ENCODE measurements at regions not wholly inside any gene's neighbourhood (a gene's known extent, or its start where the extent isn't known, plus 50 kb on each side); places are given as distances from the start of the nearest gene placed in this dataset.

DNA sequence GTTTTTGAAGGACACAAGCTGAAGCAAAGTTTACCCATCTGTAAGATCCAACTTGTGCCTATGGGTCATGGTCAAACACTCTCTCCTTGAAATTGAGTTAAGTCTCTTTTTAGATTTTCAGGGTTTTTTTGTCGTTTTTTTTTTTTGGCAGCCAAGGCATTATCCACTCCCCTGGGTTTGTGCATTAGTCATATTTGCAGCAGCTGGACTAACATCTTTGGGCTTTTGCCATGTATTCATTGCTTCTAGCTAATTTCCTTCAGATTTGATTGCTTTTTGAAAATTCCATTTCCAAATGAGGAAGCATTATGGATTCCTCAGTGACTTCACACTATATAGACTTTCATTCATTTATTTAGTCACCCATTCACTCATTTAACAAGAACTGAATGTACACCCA is 80.3 kb upstream of the SRRM4 start:
- DNase-seq (ENCODE audit: low read depth): no peak
- TF ChIP-seq CTCF (IDR thresholded peaks at IDR 0.05; ENCODE audit: control insufficient read depth, extremely low read depth, insufficient read depth): no peak
- H3K4me3 ChIP-seq (ENCODE audit: low read depth, low read length): no peak overlapping the region

DNA sequence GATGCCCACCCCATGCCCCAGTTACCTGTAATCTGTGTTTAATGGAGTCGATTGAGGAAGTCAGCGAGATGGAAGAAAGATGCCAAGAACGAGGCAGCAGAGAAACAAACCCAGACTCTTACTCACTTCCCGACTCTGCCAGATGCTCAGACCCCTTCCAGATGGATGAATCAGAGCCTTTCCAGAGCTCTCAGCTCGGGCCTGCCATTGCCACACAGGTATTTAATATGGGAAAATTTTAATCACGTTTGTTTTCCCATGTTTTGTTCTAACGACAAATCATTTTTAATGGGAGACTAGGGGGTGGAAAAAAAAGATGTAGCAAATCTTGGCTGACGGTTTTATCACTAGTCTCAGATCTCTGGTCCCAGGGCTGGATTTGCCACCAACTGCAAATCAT is 72.5 kb upstream of the SRRM4 start:
- no peak overlapping the region for H3K4me3 ChIP-seq (ENCODE audit: low read depth, low read length)
- no peak for TF ChIP-seq CTCF (IDR thresholded peaks at IDR 0.05; ENCODE audit: control insufficient read depth, extremely low read depth, insufficient read depth)

GRCh38 chr12:118912697-118913270 is 68.6 kb upstream of the SRRM4 start:
- TF ChIP-seq CTCF (IDR thresholded peaks at IDR 0.05; ENCODE audit: control insufficient read depth, extremely low read depth, insufficient read depth): no peak
- no peak overlapping the region for H3K4me3 ChIP-seq (ENCODE audit: low read depth, low read length)
- DNase-seq (ENCODE audit: low read depth): no peak

More for the DNA sequence above, 72.5 kb upstream of the SRRM4 start:
- DNase-seq (ENCODE audit: low read depth): no peak

GRCh38 chr12:118921761-118922160 is 59.6 kb upstream of the SRRM4 start:
- no peak overlapping the region for H3K4me3 ChIP-seq (ENCODE audit: low read depth, low read length)
- no peak for TF ChIP-seq CTCF (IDR thresholded peaks at IDR 0.05; ENCODE audit: control insufficient read depth, extremely low read depth, insufficient read depth)
- DNase-seq (ENCODE audit: low read depth): no peak

DNA sequence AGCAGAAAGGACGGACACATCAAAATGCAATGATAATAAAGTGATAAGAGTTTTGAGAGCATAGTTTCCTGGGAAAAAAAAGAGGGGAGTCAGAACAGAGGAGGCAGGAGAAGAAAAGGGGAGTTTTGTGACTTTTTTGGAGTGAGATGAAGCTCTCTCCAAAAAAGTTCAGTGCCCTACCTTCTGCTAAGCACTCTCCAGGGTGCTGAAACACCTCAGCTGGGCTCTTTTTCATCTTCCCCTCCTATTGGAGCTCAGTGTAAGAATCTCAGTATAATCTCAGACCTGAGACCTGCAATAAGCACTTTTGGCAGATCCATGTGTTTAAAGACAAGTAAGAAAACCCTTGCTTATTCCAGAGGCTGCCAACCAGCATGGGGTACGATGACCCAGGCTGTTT is 58.9 kb upstream of the SRRM4 start:
- TF ChIP-seq CTCF (IDR thresholded peaks at IDR 0.05; ENCODE audit: control insufficient read depth, extremely low read depth, insufficient read depth): no peak
- DNase-seq (ENCODE audit: low read depth): no peak

DNA sequence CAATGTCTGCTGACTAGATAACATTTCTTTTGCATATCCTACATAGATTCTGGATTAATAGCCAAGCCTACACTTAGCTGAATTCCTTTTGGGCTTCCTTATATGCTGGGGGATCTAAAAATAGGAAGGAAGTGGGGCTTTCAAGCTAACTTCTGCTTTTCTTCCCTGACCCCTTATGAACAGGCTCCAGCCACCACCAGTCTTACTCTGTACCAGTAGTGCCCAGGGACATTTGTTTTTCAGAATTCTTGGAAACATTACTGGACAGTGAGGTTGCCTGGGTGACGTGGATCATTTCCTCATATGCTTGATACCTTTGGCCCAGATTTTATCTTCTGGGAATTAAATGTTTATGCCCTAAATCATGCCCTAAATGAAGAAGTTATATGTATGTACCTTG is 55.9 kb upstream of the SRRM4 start:
- H3K4me3 ChIP-seq (ENCODE audit: low read depth, low read length): no peak overlapping the region
- no peak for TF ChIP-seq CTCF (IDR thresholded peaks at IDR 0.05; ENCODE audit: control insufficient read depth, extremely low read depth, insufficient read depth)
- DNase-seq (ENCODE audit: low read depth): no peak

More for the DNA sequence above, 58.9 kb upstream of the SRRM4 start:
- no peak overlapping the region for H3K4me3 ChIP-seq (ENCODE audit: low read depth, low read length)

GRCh38 chr12:118925826-118926225 is 55.5 kb upstream of the SRRM4 start:
- TF ChIP-seq CTCF (IDR thresholded peaks at IDR 0.05; ENCODE audit: control insufficient read depth, extremely low read depth, insufficient read depth): no peak
- no peak for DNase-seq (ENCODE audit: low read depth)
- no peak overlapping the region for H3K4me3 ChIP-seq (ENCODE audit: low read depth, low read length)
